Endothelial cell of umbilical vein (primary cell): ENCODE measurements at regions not wholly inside any gene's neighbourhood (a gene's known extent, or its start where the extent isn't known, plus 50 kb on each side); places are given as distances from the start of the nearest gene placed in this dataset.

Experiments
- BruUV-seq: library from RNA; stranded (reverse); fragments of 400-500 nt; replicated peaks from 2 replicates; lab custom pipeline; 2021; lab: Mats Ljungman, UMichigan
- CTCF ChIA-PET: fragments of 300-600, 350-600 bp; sonication (Branson Sonifier 250); formaldehyde crosslinking; loops from one replicate; lab custom pipeline; 2021; ENCODE audit warnings: antibody characterized with exemption, inconsistent platforms; lab: Charles Lee
- POLR2A ChIA-PET: fragments of 300-600, 350-600 bp; sonication (Branson Sonifier 250); formaldehyde crosslinking; loops from one replicate; lab custom pipeline; 2021; ENCODE audit warnings: antibody characterized with exemption, inconsistent platforms; lab: Charles Lee
- DNase-seq: peaks from one replicate; pipeline ENCODE4 v3.0.0-alpha.2; 2011; ENCODE audit warnings: low read depth, low spot score
- FAIRE-seq: peaks from 2 replicates; lab custom pipeline; 2011; peaks lifted over from hg19 to GRCh38; lab: Jason Lieb, UNC
- H2AFZ ChIP-seq: 2 replicates; pipeline ENCODE4 v1.6.0; 2012; ENCODE audit warnings: low read depth, low read length, control low read depth, inconsistent platforms
- H3K27ac ChIP-seq: 2 replicates; pipeline ENCODE4 v1.5.1; 2011; ENCODE audit warnings: low read depth, mild to moderate bottlenecking, control low read depth, low read length, moderate library complexity; ENCODE audit not compliant: insufficient read depth
- H3K27me3 ChIP-seq, 2 experiments: 2 replicates each; pipeline versions ENCODE4 v1.6.0 to v1.6.1; 2011; ENCODE audit warnings: low read length in 2 of 2, mixed read lengths in 1 of 2; ENCODE audit not compliant: control insufficient read depth in 2 of 2, insufficient read depth in 2 of 2
- H3K36me3 ChIP-seq, 2 experiments: 2 replicates in 1 of 2; 3 replicates in 1 of 2; pipeline ENCODE4 v1.5.1; 2011; ENCODE audit warnings: low read length in 2 of 2, mild to moderate bottlenecking in 1 of 2, moderate library complexity in 1 of 2; ENCODE audit not compliant: control insufficient read depth in 2 of 2, insufficient read depth in 2 of 2; ENCODE audit errors: extremely low read depth in 1 of 2
- H3K4me1 ChIP-seq: 3 replicates; pipeline ENCODE4 v1.5.1; 2011; ENCODE audit warnings: mild to moderate bottlenecking, low read length; ENCODE audit not compliant: control insufficient read depth, insufficient read depth; ENCODE audit errors: extremely low read depth
- H3K4me2 ChIP-seq: 2 replicates; pipeline ENCODE4 v1.6.1; 2011; ENCODE audit warnings: low read length, control low read depth, mixed read lengths; ENCODE audit not compliant: insufficient read depth
- H3K4me3 ChIP-seq, 3 experiments: fragments of 200-600 bp in 1 of 3; sonication (generic), shearing (Covaris generic) in 1 of 3; replicated peaks in 1 of 3; 2 replicates each; pipeline ENCODE4 v1.5.1; 2011 to 2016; ENCODE audit warnings: control low read depth in 3 of 3, low read length in 3 of 3, mild to moderate bottlenecking in 2 of 3, inconsistent platforms in 1 of 3, low read depth in 1 of 3, moderate library complexity in 1 of 3; ENCODE audit not compliant: insufficient read depth in 1 of 3
- H3K79me2 ChIP-seq: 2 replicates; pipeline ENCODE4 v1.6.0; 2012; ENCODE audit warnings: low read length, inconsistent platforms; ENCODE audit not compliant: control insufficient read depth, insufficient read depth
- H3K9ac ChIP-seq: replicated peaks from 2 replicates; pipeline ENCODE3; 2011; ENCODE audit warnings: low read length, control low read depth; ENCODE audit not compliant: insufficient read depth; ENCODE audit errors: extremely low read depth
- H3K9me1 ChIP-seq: replicated peaks from 3 replicates; pipeline ENCODE4 v1.6.0; 2011; ENCODE audit warnings: mild to moderate bottlenecking, low read length; ENCODE audit not compliant: control insufficient read depth, insufficient read depth; ENCODE audit errors: extremely low read depth
- H3K9me3 ChIP-seq: replicated peaks from 2 replicates; pipeline ENCODE4 v1.5.1; 2012; ENCODE audit warnings: low read length, inconsistent platforms; ENCODE audit not compliant: control insufficient read depth, insufficient read depth
- H4K20me1 ChIP-seq: replicated peaks from 2 replicates; pipeline ENCODE3; 2011; ENCODE audit warnings: mild to moderate bottlenecking, low read length; ENCODE audit not compliant: control insufficient read depth, insufficient read depth; ENCODE audit errors: extremely low read depth
- CTCF ChIP-seq, 2 donors: IDR thresholded peaks; 1 replicate in 1 of 2; 2 replicates in 1 of 2; pipeline ENCODE4 v1.5.1; 2011; ENCODE audit warnings: low read length in 2 of 2, mild to moderate bottlenecking in 2 of 2, moderate library complexity in 2 of 2, control low read depth in 1 of 2, inconsistent platforms in 1 of 2, low read depth in 1 of 2; ENCODE audit not compliant: insufficient read depth in 1 of 2; ENCODE audit errors: extremely low read depth in 1 of 2
- EZH2 ChIP-seq: IDR thresholded peaks from 2 replicates; pipeline ENCODE4 v1.6.1; 2012; ENCODE audit warnings: borderline replicate concordance, low read depth, mild to moderate bottlenecking, moderate library complexity, low read length, inconsistent platforms; ENCODE audit not compliant: severe bottlenecking
- FOS ChIP-seq: IDR thresholded peaks from 2 replicates; pipeline ENCODE4 v1.6.1; 2011; ENCODE audit warnings: mild to moderate bottlenecking, low read length, moderate library complexity, borderline replicate concordance; ENCODE audit not compliant: insufficient read depth
- GATA2 ChIP-seq: IDR thresholded peaks from 2 replicates; pipeline ENCODE4 v1.7.0; 2011; ENCODE audit warnings: low read depth, mild to moderate bottlenecking, moderate library complexity, mixed read lengths, low read length; ENCODE audit not compliant: insufficient read length, insufficient read depth
- JUN ChIP-seq: IDR thresholded peaks from 2 replicates; pipeline ENCODE4 v1.6.1; 2011; ENCODE audit warnings: borderline replicate concordance, low read depth; ENCODE audit not compliant: insufficient read length, insufficient read depth
- MAX ChIP-seq: IDR thresholded peaks from 2 replicates; pipeline ENCODE4 v1.6.1; 2011; ENCODE audit not compliant: insufficient read depth, insufficient read length
- MYC ChIP-seq: IDR thresholded peaks from one replicate; pipeline ENCODE4 v1.6.1; 2011; ENCODE audit warnings: mild to moderate bottlenecking, low read depth, low read length
- POLR2A ChIP-seq: IDR thresholded peaks from 2 replicates; pipeline ENCODE4 v1.6.1; 2012; ENCODE audit warnings: low read depth, mild to moderate bottlenecking, control low read depth, low read length
- POLR2AphosphoS5 ChIP-seq: IDR thresholded peaks from 2 replicates; pipeline ENCODE4 v1.6.1; 2012; ENCODE audit warnings: low read depth, mild to moderate bottlenecking, control low read depth, low read length, moderate library complexity; ENCODE audit not compliant: insufficient read depth
- dilution Hi-C: fragments of 300-500 bp; cut with MboI; formaldehyde crosslinking; loops from one replicate; pipeline ENCODE4 v1.15.0; 2019; ENCODE audit warnings: low sequenced_read_pairs; ENCODE audit not compliant: extremely low pct_ligation_motif_present
- intact Hi-C: fragments of 100-400 bp; cut with micrococcal nuclease; formaldehyde crosslinking; loops from one replicate; pipeline ENCODE4 v1.10.0; 2022

GRCh38 chr1:4931486-4931885, 277.1 kb downstream of the AJAP1 start:
- Histone ChIP-seq H3K9me1 (no peaks in the 10 kb centered on the region), H3K4me3 (no peak overlapping the region), H3K27ac (no peak overlapping the region), H3K4me2 (no peak overlapping the region), H3K4me1 (no peaks in the 10 kb centered on the region), H3K27me3 (no peaks in the 10 kb centered on the region), H3K36me3 (no peaks in the 10 kb centered on the region), H3K9ac (no peak overlapping the region), H2AFZ (no peak overlapping the region), H4K20me1 (no peaks in the 10 kb centered on the region), H3K9me3 (peaks cover 9% of the 10 kb centered on the region), H3K79me2 (no peaks in the 10 kb centered on the region)
- intact Hi-C loops (no loop called here), dilution Hi-C loops (no loop called here)
- ChIA-PET POLR2A (no interaction called here), CTCF (no interaction called here)
- TF ChIP-seq GATA2, result no peak
- TF ChIP-seq POLR2A, result no peak
- no peak for TF ChIP-seq POLR2AphosphoS5
- no peak for TF ChIP-seq MAX
- TF ChIP-seq EZH2, result no peak
- no peak for TF ChIP-seq JUN
- FAIRE-seq (no peak), DNase-seq (no peak)
- BruUV-seq, result no TSS peak

- Histone ChIP-seq H4K20me1 (no peaks in the 10 kb centered on the region), H3K27me3 (no peaks in the 10 kb centered on the region), H2AFZ (no peak overlapping the region), H3K79me2 (no peaks in the 10 kb centered on the region), H3K27ac (no peak overlapping the region), H3K9me3 (peaks cover 9% of the 10 kb centered on the region), H3K9ac (no peak overlapping the region), H3K4me3 (no peak overlapping the region), H3K36me3 (no peaks in the 10 kb centered on the region), H3K4me1 (no peaks in the 10 kb centered on the region), H3K4me2 (no peak overlapping the region), H3K9me1 (no peaks in the 10 kb centered on the region)
- FAIRE-seq (no peak), DNase-seq (no peak)
- intact Hi-C loops (no loop called here), dilution Hi-C loops (no loop called here)
- CTCF ChIA-PET, result no interaction called here
- no TSS peak for BruUV-seq
- no peak for TF ChIP-seq FOS
- TF ChIP-seq POLR2AphosphoS5, result no peak
- TF ChIP-seq JUN, result no peak
- TF ChIP-seq MYC, result no peak
- TF ChIP-seq EZH2, result no peak
- no peak for TF ChIP-seq CTCF (IDR thresholded peaks at IDR 0.05; ENCODE audit: extremely low read depth in 1 of 2, insufficient read depth in 1 of 2, low read depth in 1 of 2, low read length in 2 of 2)
- TF ChIP-seq POLR2A, result no peak
- no peak for TF ChIP-seq GATA2
- POLR2A ChIA-PET, result no interaction called here
These were observed 273.8 kb downstream of the AJAP1 start for GRCh38 chr1:4928186-4928585.
